ENCODE measurements at regions not wholly inside any gene's neighbourhood (a gene's known extent, or its start where the extent isn't known, plus 50 kb on each side); places are given as distances from the start of the nearest gene placed in this dataset.

- Histone ChIP-seq H3K4me3 (ENCODE audit: low read length) (no peak overlapping the region), H3K4me2 (ENCODE audit: low read length) (no peak overlapping the region), H3K27me3 (ENCODE audit: control insufficient read depth, low read length) (no peaks in the 10 kb centered on the region), H3K9me2 (replicated peaks; ENCODE audit: control insufficient read depth, low read length) (no peaks in the 10 kb centered on the region), H3K79me2 (ENCODE audit: control insufficient read depth, low read length) (no peaks in the 10 kb centered on the region), H3K36me3 (ENCODE audit: control insufficient read depth, low read length) (no peaks in the 10 kb centered on the region), H4K20me1 (ENCODE audit: control insufficient read depth, insufficient read depth, low read depth, low read length) (no peaks in the 10 kb centered on the region), H3K27ac (ENCODE audit: low read depth, low read length) (no peak overlapping the region), H3K4me1 (ENCODE audit: control insufficient read depth, low read length) (no peaks in the 10 kb centered on the region), H3K9me3 (ENCODE audit: control insufficient read depth, insufficient read depth, low read length) (no peaks in the 10 kb centered on the region), H3F3A (ENCODE audit: control insufficient read depth, insufficient read depth) (no peaks in the 10 kb centered on the region)
- no peak for TF ChIP-seq EZH2phosphoT487 (IDR thresholded peaks at IDR 0.05; ENCODE audit: borderline replicate concordance, low read length)
- no peak for TF ChIP-seq CTCF (IDR thresholded peaks at IDR 0.05; ENCODE audit: low read depth, low read length, poor library complexity, severe bottlenecking)
Measured at GRCh38 chr16:6641091-6641490, 691.6 kb upstream of the RBFOX1 start.

DNA sequence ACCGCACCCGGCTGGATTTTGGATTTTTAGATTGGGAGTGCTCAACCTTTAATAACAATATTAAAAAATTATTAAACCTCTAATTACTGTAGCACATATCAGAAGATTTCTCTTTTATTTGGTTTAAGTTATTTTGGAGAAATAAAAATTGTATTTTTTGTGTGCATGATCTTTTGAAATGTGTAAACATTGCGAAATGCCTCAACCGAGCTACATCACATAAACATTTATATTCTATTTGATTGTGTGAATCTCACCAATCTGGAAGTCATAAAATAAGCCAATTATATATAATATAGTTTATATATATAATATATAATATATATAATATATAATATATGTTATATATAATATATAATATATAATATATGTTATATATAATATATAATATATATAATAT, 696.2 kb upstream of the RBFOX1 start:
- H3K4me2 ChIP-seq (ENCODE audit: low read length), result no peak overlapping the region
- no peaks in the 10 kb centered on the region for H3K36me3 ChIP-seq (ENCODE audit: control insufficient read depth, low read length)
- no peak overlapping the region for H3K27ac ChIP-seq (ENCODE audit: low read depth, low read length)
- no peak for TF ChIP-seq CTCF (IDR thresholded peaks at IDR 0.05; ENCODE audit: low read depth, low read length, poor library complexity, severe bottlenecking)
- no peak for TF ChIP-seq EZH2phosphoT487 (IDR thresholded peaks at IDR 0.05; ENCODE audit: borderline replicate concordance, low read length)
- no peaks in the 10 kb centered on the region for H3K79me2 ChIP-seq (ENCODE audit: control insufficient read depth, low read length)
- no peaks in the 10 kb centered on the region for H3K9me3 ChIP-seq (ENCODE audit: control insufficient read depth, insufficient read depth, low read length)
- H3K4me1 ChIP-seq (ENCODE audit: control insufficient read depth, low read length), result no peaks in the 10 kb centered on the region
- H3K4me3 ChIP-seq (ENCODE audit: low read length), result no peak overlapping the region
- H3K9me2 ChIP-seq (replicated peaks; ENCODE audit: control insufficient read depth, low read length), result no peaks in the 10 kb centered on the region
- H3K27me3 ChIP-seq (ENCODE audit: control insufficient read depth, low read length), result no peaks in the 10 kb centered on the region
- H4K20me1 ChIP-seq (ENCODE audit: control insufficient read depth, insufficient read depth, low read depth, low read length), result no peaks in the 10 kb centered on the region
- H3F3A ChIP-seq (ENCODE audit: control insufficient read depth, insufficient read depth), result no peaks in the 10 kb centered on the region

DNA sequence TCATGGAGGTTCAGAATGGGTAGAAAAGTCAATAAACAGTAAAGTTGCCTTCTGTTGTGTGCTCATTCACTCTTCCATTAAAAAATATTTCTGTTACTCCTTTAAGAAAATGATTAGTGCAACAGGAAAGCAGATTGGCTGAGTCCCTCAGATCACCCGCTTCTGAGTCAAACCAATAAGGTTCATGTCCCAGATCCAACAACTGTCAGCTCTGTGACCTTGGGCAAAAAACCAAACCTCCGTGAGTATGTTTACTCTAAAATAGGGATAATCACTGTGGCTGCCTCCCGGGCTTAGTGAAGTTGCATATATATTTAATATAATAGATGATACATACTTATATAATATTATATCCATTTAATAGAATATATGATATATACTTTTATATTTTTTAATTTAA, 698.5 kb upstream of the RBFOX1 start:
- no peak overlapping the region for H3K27ac ChIP-seq (ENCODE audit: low read depth, low read length)
- no peaks in the 10 kb centered on the region for H3K9me2 ChIP-seq (replicated peaks; ENCODE audit: control insufficient read depth, low read length)
- H3K79me2 ChIP-seq (ENCODE audit: control insufficient read depth, low read length), result no peaks in the 10 kb centered on the region
- no peaks in the 10 kb centered on the region for H3F3A ChIP-seq (ENCODE audit: control insufficient read depth, insufficient read depth)
- H3K27me3 ChIP-seq (ENCODE audit: control insufficient read depth, low read length), result no peaks in the 10 kb centered on the region; the same call in 1 of the 2 replicates
- H4K20me1 ChIP-seq (ENCODE audit: control insufficient read depth, insufficient read depth, low read depth, low read length), result no peaks in the 10 kb centered on the region
- TF ChIP-seq EZH2phosphoT487 (IDR thresholded peaks at IDR 0.05; ENCODE audit: borderline replicate concordance, low read length) (no peak), CTCF (IDR thresholded peaks at IDR 0.05; ENCODE audit: low read depth, low read length, poor library complexity, severe bottlenecking) (no peak)
- no peak overlapping the region for H3K4me3 ChIP-seq (ENCODE audit: low read length)
- H3K4me2 ChIP-seq (ENCODE audit: low read length), result no peak overlapping the region
- H3K9me3 ChIP-seq (ENCODE audit: control insufficient read depth, insufficient read depth, low read length), result no peaks in the 10 kb centered on the region
- H3K36me3 ChIP-seq (ENCODE audit: control insufficient read depth, low read length), result no peaks in the 10 kb centered on the region
- H3K4me1 ChIP-seq (ENCODE audit: control insufficient read depth, low read length), result no peaks in the 10 kb centered on the region

GRCh38 chr16:6633456-6633855, 699.2 kb upstream of the RBFOX1 start:
- TF ChIP-seq CTCF (IDR thresholded peaks at IDR 0.05; ENCODE audit: low read depth, low read length, poor library complexity, severe bottlenecking) (no peak), EZH2phosphoT487 (IDR thresholded peaks at IDR 0.05; ENCODE audit: borderline replicate concordance, low read length) (no peak)
- Histone ChIP-seq H4K20me1 (ENCODE audit: control insufficient read depth, insufficient read depth, low read depth, low read length) (no peaks in the 10 kb centered on the region), H3F3A (ENCODE audit: control insufficient read depth, insufficient read depth) (no peaks in the 10 kb centered on the region), H3K4me3 (ENCODE audit: low read length) (no peak overlapping the region), H3K4me2 (ENCODE audit: low read length) (no peak overlapping the region), H3K4me1 (ENCODE audit: control insufficient read depth, low read length) (no peaks in the 10 kb centered on the region), H3K79me2 (ENCODE audit: control insufficient read depth, low read length) (no peaks in the 10 kb centered on the region), H3K36me3 (ENCODE audit: control insufficient read depth, low read length) (no peaks in the 10 kb centered on the region), H3K27ac (ENCODE audit: low read depth, low read length) (no peak overlapping the region), H3K9me3 (ENCODE audit: control insufficient read depth, insufficient read depth, low read length) (no peaks in the 10 kb centered on the region), H3K9me2 (replicated peaks; ENCODE audit: control insufficient read depth, low read length) (no peaks in the 10 kb centered on the region), H3K27me3 (ENCODE audit: control insufficient read depth, low read length) (no peaks in the 10 kb centered on the region; the same call in 1 of the 2 replicates)
